K562 (cell line): ENCODE measurements at regions not wholly inside any gene's neighbourhood (a gene's known extent, or its start where the extent isn't known, plus 50 kb on each side); places are given as distances from the start of the nearest gene placed in this dataset.

Experiments
- ATAC-seq: fragments of 200-7000 bp; cut with Tn5 transposase; 3 replicates; pipeline ENCODE4 v1.9.1; 2020; ENCODE audit warnings: moderate library complexity
- BruUV-seq: library from RNA; stranded (reverse); fragments of 400-500 nt; replicated peaks from 2 replicates; lab custom pipeline; 2021; lab: Mats Ljungman, UMichigan
- CTCF ChIA-PET: fragments of 300-600 bp; formaldehyde crosslinking; extraction: SDS; loops from one replicate; lab custom pipeline; 2021; ENCODE audit warnings: low intra/inter-chr PET ratio; lab: Yijun Ruan, JAX
- POLR2A ChIA-PET: fragments of 300-600, 350-650 bp; sonication (Branson Sonifier 250); formaldehyde crosslinking; extraction: SDS; loops from one replicate; lab custom pipeline; 2021; ENCODE audit warnings: antibody characterized with exemption, inconsistent platforms; lab: Yijun Ruan, JAX
- DNase-seq, 4 experiments: peaks; one replicate each; pipeline versions ENCODE4 v3.0.0 to v3.0.0-alpha.2; 2011 to 2018; ENCODE audit warnings: low spot score in 3 of 4, mixed read lengths in 3 of 4; ENCODE audit errors: extremely low read depth in 1 of 4
- FAIRE-seq: peaks from 2 replicates; lab custom pipeline; 2011; peaks lifted over from hg19 to GRCh38; lab: Jason Lieb, UNC
- H2AFZ ChIP-seq: 2 replicates; pipeline ENCODE4 v1.6.0; 2011; ENCODE audit warnings: low read depth, low read length, control low read depth, inconsistent platforms
- H3K27ac ChIP-seq: fragments of 200-600 bp; 3 replicates; pipeline ENCODE4 v1.8.0; 2011; ENCODE audit warnings: low read depth, mild to moderate bottlenecking, control low read depth, inconsistent platforms, low read length, moderate library complexity, mixed read lengths; ENCODE audit errors: extremely low read depth
- H3K27me3 ChIP-seq, 2 experiments: fragments of 300-600 bp in 1 of 2; 2 replicates in 1 of 2; 3 replicates in 1 of 2; pipeline versions ENCODE4 v1.6.0 to v1.8.0; 2011; ENCODE audit warnings: inconsistent platforms in 2 of 2, low read length in 2 of 2, mild to moderate bottlenecking in 1 of 2, mixed read lengths in 1 of 2, moderate library complexity in 1 of 2; ENCODE audit not compliant: control insufficient read depth in 2 of 2, insufficient read depth in 2 of 2
- H3K36me3 ChIP-seq: fragments of 300-600 bp; 3 replicates; pipeline ENCODE4 v1.8.0; 2011; ENCODE audit warnings: mild to moderate bottlenecking, low read length, inconsistent platforms; ENCODE audit not compliant: control insufficient read depth, insufficient read depth
- H3K4me1 ChIP-seq, 2 experiments: fragments of 200-600 bp in 1 of 2; replicated peaks in 1 of 2; 2 replicates in 1 of 2; 3 replicates in 1 of 2; pipeline versions ENCODE4 v1.5.1 to v1.8.0; 2011; ENCODE audit warnings: inconsistent platforms in 2 of 2, low read length in 2 of 2, mild to moderate bottlenecking in 1 of 2, mixed read lengths in 1 of 2, moderate library complexity in 1 of 2; ENCODE audit not compliant: control insufficient read depth in 2 of 2, insufficient read depth in 2 of 2
- H3K4me2 ChIP-seq: 2 replicates; pipeline ENCODE4 v1.6.1; 2011; ENCODE audit warnings: low read length, control low read depth, inconsistent platforms, mixed read lengths; ENCODE audit not compliant: insufficient read depth
- H3K4me3 ChIP-seq: fragments of 200-600 bp; sonication (generic), shearing (Covaris generic); 2 replicates; pipeline ENCODE4 v1.5.1; 2016; ENCODE audit warnings: control low read depth, inconsistent platforms
- H3K79me2 ChIP-seq: fragments of 200-600 bp; 3 replicates; pipeline ENCODE4 v1.8.0; 2011; ENCODE audit warnings: low read length, inconsistent platforms; ENCODE audit not compliant: control insufficient read depth, insufficient read depth
- H3K9ac ChIP-seq, 2 experiments: 2 replicates each; pipeline versions ENCODE4 v1.6.0 to v1.6.1; 2011; ENCODE audit warnings: low read depth in 2 of 2, low read length in 2 of 2, control low read depth in 1 of 2, inconsistent platforms in 1 of 2, mild to moderate bottlenecking in 1 of 2, mixed read lengths in 1 of 2; ENCODE audit not compliant: insufficient read depth in 1 of 2
- H3K9me1 ChIP-seq: one replicate; pipeline ENCODE4 v1.6.0; 2011; ENCODE audit warnings: inconsistent platforms, mild to moderate bottlenecking, low read length, moderate library complexity; ENCODE audit not compliant: control insufficient read depth, insufficient read depth
- H3K9me3 ChIP-seq: replicated peaks from 2 replicates; pipeline ENCODE4 v1.5.1; 2011; ENCODE audit warnings: low read depth, low read length, inconsistent platforms; ENCODE audit not compliant: control insufficient read depth, insufficient read depth
- H4K20me1 ChIP-seq: replicated peaks from 2 replicates; pipeline ENCODE4 v1.6.1; 2011; ENCODE audit warnings: low read length, inconsistent platforms, mixed read lengths; ENCODE audit not compliant: control insufficient read depth, insufficient read depth
- CTCF ChIP-seq, 3 experiments: IDR thresholded peaks in 2 of 3; conservative IDR thresholded peaks in 1 of 3; 2 replicates each; pipeline ENCODE4 v1.5.1; 2011 to 2012; ENCODE audit warnings: low read length in 3 of 3, mild to moderate bottlenecking in 3 of 3, control low read depth in 2 of 3, improper control_type of control experiment in 1 of 3, inconsistent platforms in 1 of 3, low read depth in 1 of 3, mixed read lengths in 1 of 3, moderate library complexity in 1 of 3; ENCODE audit not compliant: insufficient read depth in 2 of 3
- FOXJ3 ChIP-seq: sonication (generic); formaldehyde crosslinking; IDR thresholded peaks from 2 replicates; pipeline ENCODE4 v1.4.0; 2020; ENCODE audit warnings: mild to moderate bottlenecking, missing genetic modification reagents
- JUND ChIP-seq, 2 experiments: IDR thresholded peaks; 2 replicates in 1 of 2; 3 replicates in 1 of 2; pipeline ENCODE4 v1.6.1; 2011; ENCODE audit warnings: borderline replicate concordance in 2 of 2, low read depth in 2 of 2, low read length in 2 of 2, improper control_type of control experiment in 1 of 2, missing biosample characterization in 1 of 2, missing genetic modification characterization in 1 of 2, missing genetic modification reagents in 1 of 2
- RAD21 ChIP-seq, 2 experiments: fragments of 250-450 bp in 1 of 2; fragments of 450-650 bp in 1 of 2; sonication (Bioruptor Pico) in 1 of 2; formaldehyde crosslinking in 1 of 2; IDR thresholded peaks in 1 of 2; conservative IDR thresholded peaks in 1 of 2; 2 replicates each; pipeline versions ENCODE4 v1.4.0 to v1.8.0; 2020 to 2022; ENCODE audit warnings: mild to moderate bottlenecking in 2 of 2, moderate library complexity in 1 of 2
- SMARCA4 ChIP-seq: fragments of 450-650 bp; IDR thresholded peaks from 2 replicates; pipeline ENCODE4 v1.6.1; 2016
- TEAD2 ChIP-seq: fragments of 450-650 bp; IDR thresholded peaks from 2 replicates; pipeline ENCODE4 v1.6.1; 2016; ENCODE audit warnings: missing genetic modification characterization, control low read depth, missing compliant biosample characterization
- ZNF134 ChIP-seq: fragments of 250-450 bp; sonication (Bioruptor Pico); conservative IDR thresholded peaks from 2 replicates; pipeline ENCODE4 v1.4.0; 2020
- ZSCAN32 ChIP-seq: fragments of 450-650 bp; formaldehyde crosslinking; IDR thresholded peaks from 2 replicates; pipeline ENCODE4 v1.4.0; 2020; ENCODE audit warnings: mild to moderate bottlenecking, moderate library complexity
- WGBS: fragments of 100-300 bp; shearing (Covaris generic); methylation state at CpG from one replicate; pipeline ENCODE4 v1.1.6; 2016; ENCODE audit warnings: low coverage, mixed read lengths; ENCODE audit not compliant: insufficient coverage; ENCODE audit errors: missing lambda C conversion rate; 5-methylcytosine and 5-hydroxymethylcytosine counted together
- in situ Hi-C: fragments of 300-500 bp; cut with MboI; formaldehyde crosslinking; loops from 4 replicates; pipeline ENCODE4 v1.15.0; 2018; ENCODE audit warnings: inconsistent platforms, mixed read lengths
- intact Hi-C: fragments of 100-400 bp; cut with micrococcal nuclease; formaldehyde crosslinking; loops from 2 replicates; pipeline ENCODE4 v1.14.2; 2022
- TF ChIP-seq, protein P1 (sequence below): fragments of 250-450 bp; sonication (Bioruptor Pico); IDR thresholded peaks from 2 replicates; pipeline ENCODE4 v1.4.0; 2020; ENCODE audit warnings: mild to moderate bottlenecking, moderate library complexity
- TF ChIP-seq, protein P2 (sequence below): fragments of 450-650 bp; formaldehyde crosslinking; IDR thresholded peaks from 2 replicates; pipeline ENCODE4 v1.4.0; 2020; ENCODE audit warnings: mild to moderate bottlenecking, moderate library complexity
- TF ChIP-seq, protein P3 (sequence below), 2 experiments: fragments of 450-650 bp; IDR thresholded peaks; 2 replicates each; pipeline ENCODE4 v1.6.1; 2016

DNA sequence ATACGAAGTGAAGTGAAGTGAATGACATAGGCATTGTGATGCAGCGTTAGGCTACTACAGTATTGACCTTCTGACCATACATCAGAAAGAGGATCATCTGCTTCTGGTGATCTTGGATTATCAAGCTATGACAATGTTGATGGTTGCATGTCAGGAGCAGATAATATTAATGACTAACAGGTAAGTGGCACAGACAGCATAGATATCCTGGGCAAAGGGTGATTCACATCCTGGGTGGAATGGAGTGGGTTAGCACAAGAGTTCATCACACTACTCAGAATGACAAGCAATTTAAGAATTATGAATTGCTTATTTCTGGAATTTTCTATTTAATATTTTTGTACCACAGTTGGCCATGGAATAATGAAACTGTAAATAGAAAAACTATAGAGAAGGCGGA, 397.9 kb upstream of the ATP2B1 start (continued):
- TF ChIP-seq JUND (IDR thresholded peaks at IDR 0.05; ENCODE audit: borderline replicate concordance, low read depth, low read length) (no peak), JUND (tag; IDR thresholded peaks at IDR 0.05; ENCODE audit: borderline replicate concordance, low read depth, low read length) (no peak)

GRCh38 chr12:90102957-90103652, 394.5 kb upstream of the ATP2B1 start:
- Histone ChIP-seq H3K27me3 (no peaks in the 10 kb centered on the region), H3K4me1 (no peaks in the 10 kb centered on the region), H3K4me2 (no peak overlapping the region), H3K9me3 (no peaks in the 10 kb centered on the region), H2AFZ (no peak overlapping the region), H3K4me3 (no peak overlapping the region), H3K27ac (no peak overlapping the region), H3K9me1 (no peaks in the 10 kb centered on the region), H3K79me2 (no peaks in the 10 kb centered on the region), H4K20me1 (no peaks in the 10 kb centered on the region), H3K36me3 (no peaks in the 10 kb centered on the region), H3K9ac (no peak overlapping the region)
- in situ Hi-C loops (no loop called here), intact Hi-C loops (loop anchor here (1.0 kb wide), 1 partner anchor 560 kb away; no protein-coding TSS in a partner anchor)
- WGBS = 0% methylated on average over 3 of the region's 3 CpGs
- FAIRE-seq (peak; percentile 67), ATAC-seq (peak; percentile 70), DNase-seq (peak in 2 of 4 experiments; percentile 17 to 21)
- ChIA-PET POLR2A (no interaction called here), CTCF (interaction anchor here (0.7 to 1.3 kb wide), 2 partner anchors 559 to 560 kb away, joined by 3 to 5 read pairs; no protein-coding TSS in a partner anchor)
- TF ChIP-seq, protein P1, sequence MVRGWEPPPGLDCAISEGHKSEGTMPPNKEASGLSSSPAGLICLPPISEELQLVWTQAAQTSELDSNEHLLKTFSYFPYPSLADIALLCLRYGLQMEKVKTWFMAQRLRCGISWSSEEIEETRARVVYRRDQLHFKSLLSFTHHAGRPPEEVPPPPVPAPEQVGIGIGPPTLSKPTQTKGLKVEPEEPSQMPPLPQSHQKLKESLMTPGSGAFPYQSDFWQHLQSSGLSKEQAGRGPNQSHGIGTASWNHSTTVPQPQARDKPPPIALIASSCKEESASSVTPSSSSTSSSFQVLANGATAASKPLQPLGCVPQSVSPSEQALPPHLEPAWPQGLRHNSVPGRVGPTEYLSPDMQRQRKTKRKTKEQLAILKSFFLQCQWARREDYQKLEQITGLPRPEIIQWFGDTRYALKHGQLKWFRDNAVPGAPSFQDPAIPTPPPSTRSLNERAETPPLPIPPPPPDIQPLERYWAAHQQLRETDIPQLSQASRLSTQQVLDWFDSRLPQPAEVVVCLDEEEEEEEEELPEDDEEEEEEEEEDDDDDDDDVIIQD (CRISPR knock-in tag) = no peak
- no peak for TF ChIP-seq TEAD2
- TF ChIP-seq ZSCAN32 (CRISPR knock-in tag) = no peak
- TF ChIP-seq ZNF134 (CRISPR knock-in tag) = no peak
- TF ChIP-seq SMARCA4 = no peak
- TF ChIP-seq, protein P2, sequence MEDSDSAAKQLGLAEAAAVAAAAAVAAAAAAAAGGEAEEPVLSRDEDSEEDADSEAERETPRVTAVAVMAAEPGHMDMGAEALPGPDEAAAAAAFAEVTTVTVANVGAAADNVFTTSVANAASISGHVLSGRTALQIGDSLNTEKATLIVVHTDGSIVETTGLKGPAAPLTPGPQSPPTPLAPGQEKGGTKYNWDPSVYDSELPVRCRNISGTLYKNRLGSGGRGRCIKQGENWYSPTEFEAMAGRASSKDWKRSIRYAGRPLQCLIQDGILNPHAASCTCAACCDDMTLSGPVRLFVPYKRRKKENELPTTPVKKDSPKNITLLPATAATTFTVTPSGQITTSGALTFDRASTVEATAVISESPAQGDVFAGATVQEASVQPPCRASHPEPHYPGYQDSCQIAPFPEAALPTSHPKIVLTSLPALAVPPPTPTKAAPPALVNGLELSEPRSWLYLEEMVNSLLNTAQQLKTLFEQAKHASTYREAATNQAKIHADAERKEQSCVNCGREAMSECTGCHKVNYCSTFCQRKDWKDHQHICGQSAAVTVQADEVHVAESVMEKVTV = 0 out of 2 replicates have a peak, but pooled peaks have one; percentile 20
- peak in 2 of 3 experiments; percentile 36 to 39; a peak in 3 of 6 replicates for TF ChIP-seq CTCF (IDR thresholded peaks at IDR 0.05 in 2 of 3, conservative IDR thresholded peaks at IDR 0.05 in 1 of 3; ENCODE audit: insufficient read depth in 2 of 3, low read depth in 1 of 3, low read length in 3 of 3)
- TF ChIP-seq, protein P3, sequence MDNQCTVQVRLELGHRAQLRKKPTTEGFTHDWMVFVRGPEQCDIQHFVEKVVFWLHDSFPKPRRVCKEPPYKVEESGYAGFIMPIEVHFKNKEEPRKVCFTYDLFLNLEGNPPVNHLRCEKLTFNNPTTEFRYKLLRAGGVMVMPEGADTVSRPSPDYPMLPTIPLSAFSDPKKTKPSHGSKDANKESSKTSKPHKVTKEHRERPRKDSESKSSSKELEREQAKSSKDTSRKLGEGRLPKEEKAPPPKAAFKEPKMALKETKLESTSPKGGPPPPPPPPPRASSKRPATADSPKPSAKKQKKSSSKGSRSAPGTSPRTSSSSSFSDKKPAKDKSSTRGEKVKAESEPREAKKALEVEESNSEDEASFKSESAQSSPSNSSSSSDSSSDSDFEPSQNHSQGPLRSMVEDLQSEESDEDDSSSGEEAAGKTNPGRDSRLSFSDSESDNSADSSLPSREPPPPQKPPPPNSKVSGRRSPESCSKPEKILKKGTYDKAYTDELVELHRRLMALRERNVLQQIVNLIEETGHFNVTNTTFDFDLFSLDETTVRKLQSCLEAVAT (IDR thresholded peaks at IDR 0.05) = no peak
- no peak for TF ChIP-seq FOXJ3
- peak in 1 of 2 experiments; percentile 64; a peak in 3 of 4 replicates for TF ChIP-seq RAD21 (CRISPR knock-in tag; conservative IDR thresholded peaks at IDR 0.05 in 1 of 2, IDR thresholded peaks at IDR 0.05 in 1 of 2)
- BruUV-seq = no TSS peak
